Right renal pelvis (tissue), 4 donors: ENCODE measurements at regions not wholly inside any gene's neighbourhood (a gene's known extent, or its start where the extent isn't known, plus 50 kb on each side); places are given as distances from the start of the nearest gene placed in this dataset.
"Not testable (repeated sequence)": the region's sequence is repeated elsewhere in the genome, so short reads cannot be mapped to it uniquely, and the experiment has no call there.

Source experiments
- DNase-seq, 4 donors: peaks; one replicate each; pipeline ENCODE4 v3.0.0-alpha.2; 2013; ENCODE audit warnings: low read depth in 4 of 4, low spot score in 3 of 4, missing footprints in 1 of 4

GRCh38 chr1:221981461-221981860, 239.6 kb upstream of the DUSP10 start:
- no peak for DNase-seq

- no peak for DNase-seq
These were observed 237.6 kb upstream of the DUSP10 start for GRCh38 chr1:221979444-221980032.

- DNase-seq: not testable (repeated sequence)
These were observed 236.9 kb upstream of the DUSP10 start for GRCh38 chr1:221978631-221979334.

GRCh38 chr1:221973787-221974186, 231.9 kb upstream of the DUSP10 start:
- not testable (repeated sequence) for DNase-seq

- DNase-seq: no peak
These were observed 230.7 kb upstream of the DUSP10 start for GRCh38 chr1:221972276-221973235.

- not testable (repeated sequence) for DNase-seq
These were observed 229.1 kb upstream of the DUSP10 start for GRCh38 chr1:221971035-221971434.

- DNase-seq: not testable (repeated sequence)
These were observed 227.5 kb upstream of the DUSP10 start for GRCh38 chr1:221969298-221969858.

- DNase-seq: not testable (repeated sequence)
These were observed 225.6 kb upstream of the DUSP10 start for GRCh38 chr1:221967538-221967937.

GRCh38 chr1:221966888-221967287, 225.0 kb upstream of the DUSP10 start:
- not testable (repeated sequence) for DNase-seq

- DNase-seq: not testable (repeated sequence)
These were observed 224.0 kb upstream of the DUSP10 start for GRCh38 chr1:221965891-221966290.

- DNase-seq: no peak
These were observed 223.4 kb upstream of the DUSP10 start for GRCh38 chr1:221965252-221965651.

- DNase-seq: no peak
These were observed 221.9 kb upstream of the DUSP10 start for GRCh38 chr1:221963742-221964141.

- no peak for DNase-seq
These were observed 220.5 kb upstream of the DUSP10 start for GRCh38 chr1:221962385-221962784.

GRCh38 chr1:221961532-221962292, 219.8 kb upstream of the DUSP10 start:
- DNase-seq: no peak

- DNase-seq: not testable (repeated sequence)
These were observed 216.3 kb upstream of the DUSP10 start for GRCh38 chr1:221958161-221958562.

GRCh38 chr1:221957350-221957749, 215.5 kb upstream of the DUSP10 start:
- DNase-seq: not testable (repeated sequence)

- DNase-seq: no peak
These were observed 208.1 kb upstream of the DUSP10 start for GRCh38 chr1:221949996-221950395.

GRCh38 chr1:221948459-221948858, 206.6 kb upstream of the DUSP10 start:
- no peak for DNase-seq

GRCh38 chr1:221947731-221948130, 205.8 kb upstream of the DUSP10 start:
- DNase-seq: no peak

- no peak for DNase-seq
These were observed 204.9 kb upstream of the DUSP10 start for GRCh38 chr1:221946768-221947167.
